Midbrain (tissue), 1 donor: ENCODE measurements at regions not wholly inside any gene's neighbourhood (a gene's known extent, or its start where the extent isn't known, plus 50 kb on each side); places are given as distances from the start of the nearest gene placed in this dataset.

Source experiments
- DNase-seq: peaks from one replicate; lab custom pipeline; 2025; lab: John Stamatoyannopoulos, UW

- DNase-seq = no peak
Measured at GRCh38 chr13:31896427-31896826, 135.1 kb upstream of the FRY start.

GRCh38 chr13:31898378-31899071, 133.0 kb upstream of the FRY start:
- no peak for DNase-seq

GRCh38 chr13:31901985-31902384, 129.6 kb upstream of the FRY start:
- DNase-seq = no peak

GRCh38 chr13:31903111-31903815, 128.3 kb upstream of the FRY start:
- DNase-seq = no peak

GRCh38 chr13:31904941-31905824, 126.4 kb upstream of the FRY start:
- no peak for DNase-seq

- no peak for DNase-seq
Measured at GRCh38 chr13:31905961-31906360, 125.6 kb upstream of the FRY start.

GRCh38 chr13:31908696-31909411, 122.7 kb upstream of the FRY start:
- DNase-seq = no peak

GRCh38 chr13:31909864-31910551, 121.6 kb upstream of the FRY start:
- peak; percentile 56 for DNase-seq

- no peak for DNase-seq
Measured at GRCh38 chr13:31910633-31911032, 120.9 kb upstream of the FRY start.

- DNase-seq = no peak
Measured at GRCh38 chr13:31912647-31913401, 118.8 kb upstream of the FRY start.

GRCh38 chr13:31913459-31913858, 118.1 kb upstream of the FRY start:
- no peak for DNase-seq

GRCh38 chr13:31914843-31915242, 116.7 kb upstream of the FRY start:
- DNase-seq = no peak

GRCh38 chr13:31918707-31919106, 112.9 kb upstream of the FRY start:
- DNase-seq = no peak

GRCh38 chr13:31919241-31919640, 112.3 kb upstream of the FRY start:
- no peak for DNase-seq

GRCh38 chr13:31919971-31920726, 111.4 kb upstream of the FRY start:
- no peak for DNase-seq

GRCh38 chr13:31920727-31921100, 110.9 kb upstream of the FRY start:
- DNase-seq = no peak

GRCh38 chr13:31922724-31923123, 108.8 kb upstream of the FRY start:
- no peak for DNase-seq

- no peak for DNase-seq
Measured at GRCh38 chr13:31923134-31923763, 108.3 kb upstream of the FRY start.

- no peak for DNase-seq
Measured at GRCh38 chr13:31925079-31925478, 106.5 kb upstream of the FRY start.
